ENCODE measurements at regions not wholly inside any gene's neighbourhood (a gene's known extent, or its start where the extent isn't known, plus 50 kb on each side); places are given as distances from the start of the nearest gene placed in this dataset.
"Not testable (repeated sequence)": the region's sequence is repeated elsewhere in the genome, so short reads cannot be mapped to it uniquely, and the experiment has no call there.

DNA sequence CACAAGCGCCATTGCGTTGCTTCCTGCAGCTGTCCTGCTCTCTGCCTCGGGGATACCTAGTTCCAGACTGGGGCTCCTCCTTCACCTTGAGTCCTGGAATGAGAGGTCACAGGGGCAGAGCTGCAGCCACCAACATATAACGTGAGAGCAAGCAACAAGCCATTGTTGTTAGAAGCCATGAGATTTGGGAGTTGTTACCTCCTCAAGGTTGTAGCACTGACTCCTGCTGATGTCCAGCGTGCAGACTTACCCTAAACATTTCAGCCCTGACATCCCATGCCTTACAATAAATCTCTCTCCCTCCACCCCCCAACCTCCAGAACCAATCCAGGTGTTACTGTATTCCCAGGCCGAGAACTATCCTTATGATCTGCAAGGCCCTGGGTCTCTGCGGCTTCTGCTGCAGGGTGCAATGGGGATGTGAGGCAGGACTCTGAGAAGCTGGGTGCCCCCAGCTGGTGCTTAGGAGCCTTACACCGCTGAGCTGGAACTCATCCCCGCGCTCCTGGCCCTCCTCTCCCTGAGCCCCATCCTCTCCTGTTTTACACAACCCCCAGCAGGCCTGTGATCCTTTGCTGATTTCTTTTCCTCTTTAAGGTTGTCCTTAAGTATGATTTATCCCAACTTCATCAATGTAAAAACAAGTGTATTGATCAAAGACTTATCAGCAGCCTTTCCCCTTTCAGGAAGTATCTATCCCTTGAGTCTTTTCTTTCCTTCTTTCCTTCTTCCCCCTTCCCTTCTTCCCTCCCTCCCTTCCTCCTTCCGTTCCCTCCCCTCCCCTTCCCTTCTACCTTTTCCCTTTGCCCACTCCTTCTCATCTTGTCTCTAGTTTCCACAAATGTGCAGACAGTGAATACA is 84.2 kb upstream of the ABHD2 start:
- no peak overlapping the region for H3K27ac ChIP-seq

GRCh38 chr15:89004726-89005030 is 83.6 kb upstream of the ABHD2 start:
- intact Hi-C loops (cut with DNase I; ENCODE audit: low total_unique reads): no loop called here
- no peak overlapping the region for H3K27ac ChIP-seq
- no peak for TF ChIP-seq EP300 (IDR thresholded peaks at IDR 0.05)
- no peak for TF ChIP-seq CTCF (IDR thresholded peaks at IDR 0.05)
- TF ChIP-seq POLR2A (IDR thresholded peaks at IDR 0.05): no peak
- TF ChIP-seq POLR2AphosphoS5 (IDR thresholded peaks at IDR 0.05): no peak
- H3K4me1 ChIP-seq: peaks cover 0 to 5% (median 2%) of the 10 kb centered on the region in 4 donors
- peaks cover 0 to 3% (median 0%) of the 10 kb centered on the region in 3 donors for H3K27me3 ChIP-seq
- 82 to 95% (median 89%) methylated on average over 4 of the region's 4 CpGs for WGBS, 5 donors
- no peaks in the 10 kb centered on the region for H3K36me3 ChIP-seq
- no peak overlapping the region for H3K4me3 ChIP-seq
- H3K9me3 ChIP-seq: no peaks in the 10 kb centered on the region
- DNase-seq: no peak

More for the DNA sequence above, 84.2 kb upstream of the ABHD2 start:
- peaks cover 0 to 3% (median 0%) of the 10 kb centered on the region in 3 donors for H3K27me3 ChIP-seq
- peak in 1 of 2 donors; percentile 73 for DNase-seq
- H3K36me3 ChIP-seq: no peaks in the 10 kb centered on the region
- WGBS, 5 donors: 55 to 69% (median 64%) methylated on average over 11 of the region's 11 CpGs
- H3K9me3 ChIP-seq: no peaks in the 10 kb centered on the region
- intact Hi-C loops (cut with DNase I; ENCODE audit: low total_unique reads): no loop called here
- H3K4me1 ChIP-seq: peaks cover 0 to 5% (median 2%) of the 10 kb centered on the region in 4 donors
- no peak for TF ChIP-seq POLR2A (IDR thresholded peaks at IDR 0.05)
- TF ChIP-seq CTCF (IDR thresholded peaks at IDR 0.05): no peak
- no peak for TF ChIP-seq POLR2AphosphoS5 (IDR thresholded peaks at IDR 0.05)
- no peak for TF ChIP-seq EP300 (IDR thresholded peaks at IDR 0.05)
- H3K4me3 ChIP-seq: no peak overlapping the region

DNA sequence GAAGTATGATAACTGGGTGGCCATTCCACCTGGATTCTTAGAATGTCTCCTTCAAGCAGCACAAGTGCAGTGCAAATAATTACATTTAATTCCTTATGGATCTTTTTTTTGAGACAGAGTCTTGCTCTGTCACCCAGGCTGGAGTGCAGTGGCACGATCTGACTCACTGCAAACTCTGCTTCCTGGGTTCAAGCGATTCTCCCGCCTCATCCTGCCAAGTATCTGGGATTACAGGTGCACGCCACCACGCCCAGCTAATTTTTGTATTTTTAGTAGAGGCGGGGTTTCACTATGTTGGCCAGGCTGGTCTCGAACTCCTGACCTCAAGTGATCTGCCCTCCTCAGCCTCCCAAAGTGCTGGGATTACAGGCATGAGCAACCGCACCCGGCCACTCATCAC is 80.7 kb upstream of the ABHD2 start:
- H3K4me3 ChIP-seq; intact Hi-C loops (cut with DNase I; ENCODE audit: low total_unique reads); H3K36me3 ChIP-seq; H3K27ac ChIP-seq; H3K4me1 ChIP-seq; H3K9me3 ChIP-seq; H3K27me3 ChIP-seq; DNase-seq: not testable (repeated sequence)
- WGBS, 5 donors: 83 to 93% (median 88%) methylated on average over 9 of the region's 9 CpGs

DNA sequence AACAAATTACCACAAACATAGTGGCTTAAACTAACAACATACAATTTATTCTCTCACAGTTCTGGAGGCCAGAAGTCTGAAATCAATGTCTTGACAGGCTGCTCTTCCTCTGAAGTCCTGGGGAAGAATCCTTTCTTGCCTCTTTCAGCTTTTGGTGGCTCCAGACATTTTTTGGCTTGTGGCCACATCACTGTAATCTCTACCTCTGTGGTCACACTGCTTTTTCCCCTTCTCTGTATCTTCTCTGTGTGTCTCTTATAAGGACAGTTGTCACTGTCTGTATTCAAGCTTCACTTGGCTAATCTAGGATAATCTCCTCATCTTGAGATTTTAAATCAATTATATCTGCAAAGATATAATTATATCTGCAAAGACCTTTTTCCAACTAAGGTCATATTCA is 80.3 kb upstream of the ABHD2 start:
- H3K36me3 ChIP-seq: no peaks in the 10 kb centered on the region
- H3K4me3 ChIP-seq: no peak overlapping the region
- intact Hi-C loops (cut with DNase I; ENCODE audit: low total_unique reads): no loop called here
- no peak overlapping the region for H3K27ac ChIP-seq
- no peak for DNase-seq
- TF ChIP-seq EP300 (IDR thresholded peaks at IDR 0.05): no peak
- no peak for TF ChIP-seq CTCF (IDR thresholded peaks at IDR 0.05)
- no peak for TF ChIP-seq POLR2A (IDR thresholded peaks at IDR 0.05)
- no peak for TF ChIP-seq POLR2AphosphoS5 (IDR thresholded peaks at IDR 0.05)
- no peaks in the 10 kb centered on the region for H3K9me3 ChIP-seq
- peaks cover 0 to 5% (median 3%) of the 10 kb centered on the region in 3 donors for H3K27me3 ChIP-seq
- no peaks in the 10 kb centered on the region for H3K4me1 ChIP-seq

GRCh38 chr15:89009080-89009479 is 79.2 kb upstream of the ABHD2 start:
- no peak overlapping the region for H3K4me3 ChIP-seq
- no peak overlapping the region for H3K27ac ChIP-seq

More at GRCh38 chr15:89009080-89009479, 79.2 kb upstream of the ABHD2 start:
- Histone ChIP-seq H3K27me3 (peaks cover 0 to 9% (median 3%) of the 10 kb centered on the region in 3 donors), H3K36me3 (no peaks in the 10 kb centered on the region), H3K4me1 (no peaks in the 10 kb centered on the region), H3K9me3 (no peaks in the 10 kb centered on the region)
- DNase-seq: no peak
- intact Hi-C loops (cut with DNase I; ENCODE audit: low total_unique reads): no loop called here
- TF ChIP-seq POLR2AphosphoS5 (IDR thresholded peaks at IDR 0.05) (no peak), POLR2A (IDR thresholded peaks at IDR 0.05) (no peak)
- 78 to 83% (median 81%) methylated on average over 6 of the region's 6 CpGs for WGBS, 5 donors
